GM19395 (cell line): ENCODE measurements at regions not wholly inside any gene's neighbourhood (a gene's known extent, or its start where the extent isn't known, plus 50 kb on each side); places are given as distances from the start of the nearest gene placed in this dataset.
"Not testable (repeated sequence)": the region's sequence is repeated elsewhere in the genome, so short reads cannot be mapped to it uniquely, and the experiment has no call there.

Experiments used
- ATAC-seq: cut with Tn5 transposase; IDR thresholded peaks from one replicate; pipeline ENCODE4 v1.9.1; 2021; ENCODE audit warnings: mild to moderate bottlenecking, moderate library complexity; ENCODE audit not compliant: unreplicated experiment

- ATAC-seq = no peak
These were observed 119.7 kb downstream of the GASK1B start for GRCh38 chr4:158053086-158053485.

- ATAC-seq = no peak
These were observed 121.2 kb downstream of the GASK1B start for GRCh38 chr4:158051401-158052235.

GRCh38 chr4:158050942-158051341 is 121.9 kb downstream of the GASK1B start:
- ATAC-seq = no peak

- no peak for ATAC-seq
These were observed 126.5 kb downstream of the GASK1B start for GRCh38 chr4:158046345-158046744.

GRCh38 chr4:158043971-158044618 is 128.7 kb downstream of the GASK1B start:
- ATAC-seq = no peak

GRCh38 chr4:158042591-158043030 is 130.2 kb downstream of the GASK1B start:
- ATAC-seq = no peak

GRCh38 chr4:158038718-158039117 is 134.1 kb downstream of the GASK1B start:
- ATAC-seq = no peak

- ATAC-seq = no peak
These were observed 135.8 kb downstream of the GASK1B start for GRCh38 chr4:158036998-158037397.

- no peak for ATAC-seq
These were observed 137.1 kb downstream of the GASK1B start for GRCh38 chr4:158035662-158036195.

- ATAC-seq = no peak
These were observed 139.3 kb downstream of the GASK1B start for GRCh38 chr4:158033416-158034120.

GRCh38 chr4:158032733-158033415 is 140.0 kb downstream of the GASK1B start:
- no peak for ATAC-seq

GRCh38 chr4:158028381-158028780 is 144.4 kb downstream of the GASK1B start:
- ATAC-seq = not testable (repeated sequence)

- ATAC-seq = no peak
These were observed 147.7 kb downstream of the GASK1B start for GRCh38 chr4:158025131-158025530.

- no peak for ATAC-seq
These were observed 152.0 kb downstream of the GASK1B start for GRCh38 chr4:158020734-158021346.

- no peak for ATAC-seq
These were observed 152.6 kb downstream of the GASK1B start for GRCh38 chr4:158020176-158020575.

- no peak for ATAC-seq
These were observed 154.0 kb downstream of the GASK1B start for GRCh38 chr4:158018831-158019230.

GRCh38 chr4:158018221-158018830 is 154.5 kb downstream of the GASK1B start:
- no peak for ATAC-seq

- no peak for ATAC-seq
These were observed 156.3 kb downstream of the GASK1B start for GRCh38 chr4:158016511-158016910.

GRCh38 chr4:158015241-158015640 is 157.6 kb downstream of the GASK1B start:
- ATAC-seq = no peak

GRCh38 chr4:158013858-158014257 is 159.0 kb downstream of the GASK1B start:
- no peak for ATAC-seq
